Activated CD8-positive, alpha-beta memory T cell treated with anti-CD3 and anti-CD28 coated beads, Interleukin-2, amount 10 ng/mL, durations not matched to agents 7 days and 5 days (primary cell): ENCODE measurements at regions not wholly inside any gene's neighbourhood (a gene's known extent, or its start where the extent isn't known, plus 50 kb on each side); places are given as distances from the start of the nearest gene placed in this dataset.

ENCODE experiments used
- ATAC-seq: fragments of 150-1000 bp; cut with Tn5 transposase; one replicate; pipeline ENCODE4 v1.10.0; 2021; ENCODE audit warnings: moderate library complexity
- CTCF ChIA-PET: fragments of 350-600 bp; sonication (Branson Sonifier 250); formaldehyde crosslinking; loops from one replicate; lab custom pipeline; 2021; ENCODE audit warnings: antibody characterized with exemption; lab: Charles Lee
- DNase-seq: peaks from one replicate; pipeline ENCODE4 v3.0.0-alpha.2; 2020
- H3K27ac Mint-ChIP-seq: one replicate; pipeline ENCODE4 v1.8.0; 2021; ENCODE audit warnings: mild to moderate bottlenecking, mixed read lengths
- H3K27me3 Mint-ChIP-seq: one replicate; pipeline ENCODE4 v1.8.0; 2021; ENCODE audit warnings: mixed read lengths
- H3K36me3 Mint-ChIP-seq: one replicate; pipeline ENCODE4 v1.8.0; 2021; ENCODE audit warnings: mild to moderate bottlenecking, mixed read lengths
- H3K4me1 Mint-ChIP-seq: one replicate; pipeline ENCODE4 v1.8.0; 2021; ENCODE audit warnings: mixed read lengths
- H3K4me3 Mint-ChIP-seq: one replicate; pipeline ENCODE4 v1.8.0; 2021; ENCODE audit warnings: mild to moderate bottlenecking, moderate library complexity, mixed read lengths
- H3K9me3 Mint-ChIP-seq: one replicate; pipeline ENCODE4 v1.8.0; 2022; ENCODE audit warnings: low read depth, mixed read lengths

DNA sequence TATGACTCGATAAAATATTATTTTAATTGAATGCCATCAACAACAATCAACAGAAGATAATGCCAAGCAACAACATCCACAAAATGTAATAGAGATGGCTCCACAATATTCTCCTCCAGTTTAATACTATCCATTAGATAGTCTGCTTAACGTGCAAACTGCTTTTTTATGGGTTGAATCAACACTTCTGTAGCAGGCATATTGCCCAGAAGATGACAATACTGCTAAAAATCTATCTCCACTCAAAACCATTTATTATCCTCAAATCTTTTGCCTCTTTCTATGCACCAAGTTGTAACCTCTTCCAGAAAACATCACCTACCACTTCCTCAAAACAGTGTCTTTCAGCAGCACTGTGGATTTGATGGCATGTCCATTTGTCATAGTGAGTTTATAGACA is 295.7 kb upstream of the LMCD1 start:
- Mint-ChIP-seq H3K9me3 (no peaks in the 10 kb centered on the region), H3K27ac (no peak overlapping the region), H3K36me3 (no peaks in the 10 kb centered on the region)

DNA sequence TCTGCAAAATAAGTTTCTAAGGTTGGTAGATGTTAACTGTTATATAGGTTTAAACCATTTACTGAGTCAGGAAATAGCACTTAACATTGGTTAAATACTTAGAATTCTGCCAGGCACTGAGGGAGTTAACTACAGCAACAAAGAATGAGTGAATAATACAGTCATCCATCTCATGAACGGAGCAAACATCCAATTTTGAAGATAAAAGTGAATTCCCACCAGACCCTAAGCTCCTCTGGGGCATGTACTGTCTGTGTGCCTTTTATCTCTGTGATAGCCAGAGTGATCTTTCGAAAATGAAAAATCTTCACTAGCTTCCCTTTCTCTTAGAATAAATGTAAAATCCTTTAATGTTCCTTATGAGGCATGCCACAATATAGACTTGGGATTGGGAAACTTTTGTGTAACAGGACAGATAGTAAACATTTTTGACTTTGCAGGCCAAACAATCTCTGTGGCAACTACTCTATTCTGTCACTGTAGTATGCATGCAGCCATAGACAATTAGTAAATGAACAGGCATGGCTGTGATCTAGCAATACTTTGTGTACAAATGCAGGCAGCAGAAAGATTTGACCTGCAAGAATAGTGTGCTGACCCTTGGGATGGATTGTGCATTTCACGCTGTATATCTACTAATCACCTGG is 294.5 kb upstream of the LMCD1 start:
- Mint-ChIP-seq H3K4me3 (no peak overlapping the region), H3K27ac (no peak overlapping the region), H3K9me3 (no peaks in the 10 kb centered on the region), H3K4me1 (no peaks in the 10 kb centered on the region), H3K27me3 (no peaks in the 10 kb centered on the region), H3K36me3 (no peaks in the 10 kb centered on the region)
- DNase-seq (no peak), ATAC-seq (no peak)
- CTCF ChIA-PET: no interaction called here

More for the DNA sequence above, 295.7 kb upstream of the LMCD1 start:
- ATAC-seq (no peak), DNase-seq (no peak)
- CTCF ChIA-PET: no interaction called here
- H3K4me1 Mint-ChIP-seq: no peaks in the 10 kb centered on the region
- H3K27me3 Mint-ChIP-seq: no peaks in the 10 kb centered on the region
- no peak overlapping the region for H3K4me3 Mint-ChIP-seq

DNA sequence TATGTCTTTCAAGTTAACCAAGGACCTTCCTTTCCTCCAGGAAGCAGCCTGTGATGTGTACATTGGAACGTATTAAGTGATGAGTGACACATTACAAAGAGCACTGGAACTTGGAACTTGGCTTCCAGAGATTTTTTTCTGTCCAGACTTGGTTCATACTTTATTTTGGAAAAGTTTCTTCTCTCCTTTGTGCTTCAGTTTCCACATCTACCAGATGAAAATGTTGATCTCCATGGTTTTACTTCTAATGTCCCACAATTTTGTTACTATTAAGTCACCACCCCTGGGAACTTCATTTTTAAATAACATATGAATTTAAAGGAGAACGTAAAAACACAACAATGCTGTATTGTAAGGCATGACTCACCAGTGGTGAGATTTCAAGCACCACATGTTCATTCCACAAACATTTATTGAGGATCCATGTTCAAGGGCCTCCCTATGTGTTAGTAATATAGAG is 290.7 kb upstream of the LMCD1 start:
- no peak for ATAC-seq
- Mint-ChIP-seq H3K27me3 (no peaks in the 10 kb centered on the region), H3K4me3 (no peak overlapping the region), H3K4me1 (no peaks in the 10 kb centered on the region), H3K36me3 (no peaks in the 10 kb centered on the region), H3K27ac (no peak overlapping the region), H3K9me3 (no peaks in the 10 kb centered on the region)
- no peak for DNase-seq
- CTCF ChIA-PET: no interaction called here

DNA sequence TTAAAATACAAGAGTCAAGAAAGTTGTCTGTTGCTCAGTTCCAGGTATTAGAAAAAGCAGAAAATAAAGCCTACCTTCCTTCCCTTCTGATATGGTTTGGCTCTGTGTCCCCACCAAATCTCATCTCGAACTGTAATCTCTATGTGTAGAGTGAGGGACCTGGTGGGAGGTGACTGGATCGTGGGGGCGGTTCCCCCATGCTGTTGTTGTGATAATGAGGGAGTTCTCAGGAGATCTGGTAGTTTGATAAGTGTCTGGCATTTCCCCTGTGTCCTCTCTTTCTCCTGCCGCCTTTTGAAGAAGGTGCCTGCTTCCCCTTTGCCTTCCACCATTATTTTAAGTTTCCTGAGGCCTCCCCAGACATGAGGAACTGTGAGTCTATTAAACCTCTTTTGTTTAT is 288.8 kb upstream of the LMCD1 start:
- Mint-ChIP-seq H3K4me3 (no peak overlapping the region), H3K27ac (no peak overlapping the region), H3K4me1 (no peaks in the 10 kb centered on the region), H3K27me3 (no peaks in the 10 kb centered on the region), H3K9me3 (no peaks in the 10 kb centered on the region), H3K36me3 (no peaks in the 10 kb centered on the region)
- CTCF ChIA-PET: no interaction called here
- ATAC-seq: no peak
- DNase-seq: no peak

DNA sequence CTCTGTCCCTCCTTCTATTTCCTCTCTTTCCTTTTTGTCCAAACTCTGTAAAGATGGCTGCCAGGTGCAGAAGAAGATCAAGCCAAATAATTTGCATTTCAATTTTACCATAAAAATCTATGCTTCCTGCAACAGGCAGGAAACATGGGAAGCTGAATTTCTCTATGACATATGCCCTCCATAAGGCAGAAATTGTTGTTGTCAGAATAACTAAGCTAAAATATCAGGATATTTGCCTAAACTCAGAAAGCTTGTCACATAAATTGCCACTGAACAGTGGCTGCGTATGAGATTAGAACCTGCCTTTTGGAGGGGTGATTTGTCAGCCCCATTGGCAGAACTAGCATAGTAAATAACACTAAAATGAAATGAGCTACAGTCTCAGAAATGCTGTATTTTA is 288.3 kb upstream of the LMCD1 start:
- H3K27me3 Mint-ChIP-seq: no peaks in the 10 kb centered on the region
- H3K4me1 Mint-ChIP-seq: no peaks in the 10 kb centered on the region
- no peak overlapping the region for H3K4me3 Mint-ChIP-seq
- no peaks in the 10 kb centered on the region for H3K36me3 Mint-ChIP-seq
- DNase-seq: no peak
- H3K9me3 Mint-ChIP-seq: no peaks in the 10 kb centered on the region
- H3K27ac Mint-ChIP-seq: no peak overlapping the region
- CTCF ChIA-PET: no interaction called here
- no peak for ATAC-seq

DNA sequence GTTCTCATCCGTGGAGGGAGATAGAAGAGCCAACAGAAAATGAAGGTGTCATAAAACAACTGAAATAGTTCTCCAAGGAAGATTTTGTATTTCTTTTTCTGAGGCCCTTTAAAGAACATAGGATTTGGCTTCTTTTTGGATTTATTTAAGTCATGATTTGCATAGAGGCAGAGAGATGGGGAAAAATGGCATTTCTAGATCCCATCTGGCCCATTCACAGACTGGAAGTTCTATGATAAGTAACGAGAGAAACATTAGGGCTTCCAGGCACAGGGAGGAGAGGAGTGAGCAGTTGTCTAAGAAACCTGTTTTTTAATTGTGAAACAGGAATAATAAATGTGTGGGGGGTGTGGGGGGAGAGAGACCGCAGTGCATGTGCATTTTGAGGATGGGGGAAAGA is 285.8 kb upstream of the LMCD1 start:
- H3K9me3 Mint-ChIP-seq: no peaks in the 10 kb centered on the region
- DNase-seq: no peak
- no peaks in the 10 kb centered on the region for H3K27me3 Mint-ChIP-seq
- no peaks in the 10 kb centered on the region for H3K4me1 Mint-ChIP-seq
- H3K36me3 Mint-ChIP-seq: no peaks in the 10 kb centered on the region
- no peak for ATAC-seq
- H3K27ac Mint-ChIP-seq: no peak overlapping the region
- no peak overlapping the region for H3K4me3 Mint-ChIP-seq
- CTCF ChIA-PET: no interaction called here

DNA sequence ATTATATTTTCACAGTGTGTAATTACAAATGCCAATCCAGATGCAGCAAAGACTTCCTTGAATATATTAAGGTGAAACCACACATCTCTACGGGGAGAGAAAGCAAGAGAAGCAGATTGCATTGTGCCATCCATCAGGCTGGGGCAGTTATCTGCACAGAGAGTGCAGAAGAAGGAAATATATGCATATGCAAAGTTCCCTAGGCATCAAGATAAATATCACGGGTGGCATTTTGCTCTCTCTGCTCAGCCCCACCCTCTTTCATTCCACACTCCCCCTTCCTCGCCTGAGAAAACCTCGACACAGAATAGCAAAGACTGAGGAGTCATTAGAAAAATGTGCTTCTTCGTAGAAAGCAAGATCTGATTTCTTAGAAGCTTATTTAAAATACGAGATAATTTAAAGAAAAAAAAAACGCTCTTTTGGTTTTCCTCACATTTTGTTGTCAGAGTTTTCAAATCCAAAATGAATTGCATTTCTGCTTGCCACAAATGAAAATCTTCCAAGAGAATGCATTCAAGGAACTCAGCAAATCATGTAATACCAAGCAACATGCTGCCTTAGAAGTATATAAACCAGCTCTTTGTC is 283.2 kb upstream of the LMCD1 start:
- no peak for ATAC-seq
- H3K4me3 Mint-ChIP-seq: no peak overlapping the region
- no peaks in the 10 kb centered on the region for H3K9me3 Mint-ChIP-seq
- CTCF ChIA-PET: no interaction called here
- H3K27me3 Mint-ChIP-seq: no peaks in the 10 kb centered on the region
- H3K4me1 Mint-ChIP-seq: no peaks in the 10 kb centered on the region
- H3K27ac Mint-ChIP-seq: no peak overlapping the region
- no peaks in the 10 kb centered on the region for H3K36me3 Mint-ChIP-seq
- DNase-seq: no peak

DNA sequence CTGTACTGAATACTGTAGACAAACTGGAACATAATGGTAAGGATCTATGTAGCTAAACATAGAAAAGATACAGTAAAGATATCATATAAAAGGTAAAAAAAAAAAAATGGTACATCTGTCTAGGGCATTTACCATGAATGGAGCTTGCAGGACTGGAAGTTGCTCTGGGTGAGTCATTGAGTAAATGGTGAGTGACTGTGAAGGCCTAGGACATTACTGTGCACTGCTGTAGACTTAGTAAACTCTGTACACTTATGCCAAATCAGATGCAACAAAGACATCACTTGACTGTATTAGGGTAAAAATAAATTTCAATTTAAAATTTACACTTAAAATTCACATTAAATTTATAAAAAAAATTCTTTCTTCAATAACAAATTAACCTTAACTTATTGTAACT is 281.3 kb upstream of the LMCD1 start:
- Mint-ChIP-seq H3K27ac (no peak overlapping the region), H3K36me3 (no peaks in the 10 kb centered on the region), H3K9me3 (no peaks in the 10 kb centered on the region), H3K4me1 (no peaks in the 10 kb centered on the region), H3K27me3 (no peaks in the 10 kb centered on the region), H3K4me3 (no peak overlapping the region)
- CTCF ChIA-PET: no interaction called here
- DNase-seq: no peak
- no peak for ATAC-seq

DNA sequence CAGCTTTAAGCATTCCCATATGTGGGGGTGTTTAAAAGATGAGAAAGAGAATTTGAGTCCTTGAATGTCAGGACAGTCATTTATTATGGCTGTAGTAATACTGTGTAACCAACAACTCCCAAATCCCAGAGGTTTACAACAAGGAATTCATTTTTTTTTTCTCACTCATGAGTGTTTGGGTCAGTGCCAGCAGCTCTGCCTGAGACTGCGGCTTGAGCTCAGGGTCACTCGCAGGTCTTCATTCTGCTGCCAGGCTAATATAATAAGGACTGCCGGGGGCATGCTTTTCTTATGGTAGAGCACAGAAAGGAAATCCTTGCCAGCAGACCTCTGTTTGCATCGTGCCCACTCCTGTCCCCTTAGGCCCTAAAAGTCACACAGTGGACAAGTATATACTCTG is 277.9 kb upstream of the LMCD1 start:
- no peaks in the 10 kb centered on the region for H3K4me1 Mint-ChIP-seq
- H3K4me3 Mint-ChIP-seq: no peak overlapping the region
- ATAC-seq (no peak), DNase-seq (no peak)
- CTCF ChIA-PET: interaction anchor here (1.6 kb wide), 1 partner anchor 16 kb away, joined by 4 read pairs; no protein-coding TSS in a partner anchor
- H3K9me3 Mint-ChIP-seq: no peaks in the 10 kb centered on the region
- no peaks in the 10 kb centered on the region for H3K27me3 Mint-ChIP-seq
- H3K36me3 Mint-ChIP-seq: no peaks in the 10 kb centered on the region
- H3K27ac Mint-ChIP-seq: no peak overlapping the region

DNA sequence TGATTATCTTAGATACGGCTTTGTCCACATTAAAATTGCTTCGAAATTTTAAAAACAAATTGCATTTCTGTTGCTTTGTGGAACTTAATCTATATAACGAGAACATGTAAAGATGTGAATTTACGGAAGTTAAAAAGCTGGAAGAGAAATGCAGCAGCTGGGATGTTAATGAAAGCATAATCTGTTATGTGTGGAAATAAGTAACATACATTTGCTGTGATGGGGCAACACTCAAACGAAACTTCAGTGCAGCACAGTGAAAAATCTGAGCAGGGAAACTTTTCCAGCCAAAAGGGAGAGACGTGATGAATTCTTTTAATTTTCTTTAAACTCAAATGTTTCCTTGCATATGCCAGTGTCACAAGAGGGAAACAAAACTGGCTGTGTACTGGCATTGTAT is 276.7 kb upstream of the LMCD1 start:
- no peak overlapping the region for H3K27ac Mint-ChIP-seq
- ATAC-seq (no peak), DNase-seq (no peak)
- H3K36me3 Mint-ChIP-seq: no peaks in the 10 kb centered on the region
- no peaks in the 10 kb centered on the region for H3K27me3 Mint-ChIP-seq
- H3K4me3 Mint-ChIP-seq: no peak overlapping the region
- CTCF ChIA-PET: interaction anchor here (1.6 kb wide), 1 partner anchor 15 kb away, joined by 4 read pairs; no protein-coding TSS in a partner anchor
- H3K9me3 Mint-ChIP-seq: no peaks in the 10 kb centered on the region
- H3K4me1 Mint-ChIP-seq: no peaks in the 10 kb centered on the region

DNA sequence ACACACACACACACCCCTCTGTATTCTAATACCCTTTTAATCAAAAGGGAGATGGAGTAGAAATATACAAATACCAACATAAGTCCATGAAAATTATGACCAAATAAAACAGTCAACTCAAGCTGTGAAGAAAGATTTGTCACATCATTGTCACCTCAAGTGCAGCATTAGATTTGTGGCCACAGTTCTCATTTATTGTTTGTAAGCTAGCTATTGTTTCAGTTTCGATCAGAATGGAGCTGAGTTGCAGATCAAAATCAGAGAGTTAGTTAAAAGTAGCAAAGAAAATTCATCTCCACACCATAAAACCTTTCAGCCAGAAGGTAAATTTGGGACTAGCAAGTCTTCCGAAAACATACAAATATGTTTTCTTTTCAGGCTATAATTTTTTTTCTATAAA is 267.7 kb upstream of the LMCD1 start:
- Mint-ChIP-seq H3K9me3 (no peaks in the 10 kb centered on the region), H3K4me3 (no peak overlapping the region), H3K27ac (no peak overlapping the region), H3K36me3 (no peaks in the 10 kb centered on the region), H3K4me1 (peaks cover 5% of the 10 kb centered on the region), H3K27me3 (peaks cover 3% of the 10 kb centered on the region)
- DNase-seq (no peak), ATAC-seq (no peak)
- CTCF ChIA-PET: no interaction called here

DNA sequence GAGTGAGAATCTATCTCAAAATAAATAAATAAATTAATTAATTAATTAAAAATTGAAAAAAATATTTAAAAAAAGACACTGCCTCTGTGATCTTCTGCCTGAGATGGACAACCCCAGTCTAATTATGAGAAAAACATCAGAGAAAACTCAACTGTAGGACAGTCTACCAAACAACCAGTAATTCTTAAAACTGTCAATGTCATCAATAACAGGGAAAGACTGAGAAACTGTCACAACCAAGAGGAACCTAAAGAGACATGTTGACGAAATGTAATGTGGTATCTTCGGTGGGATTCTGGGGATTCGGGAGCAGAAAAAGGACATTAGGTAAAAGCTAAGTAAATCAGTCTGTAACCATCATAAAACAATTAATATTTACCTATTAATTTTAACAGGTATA is 265.4 kb upstream of the LMCD1 start:
- no peak for DNase-seq
- Mint-ChIP-seq H3K27ac (no peak overlapping the region), H3K36me3 (no peaks in the 10 kb centered on the region)

DNA sequence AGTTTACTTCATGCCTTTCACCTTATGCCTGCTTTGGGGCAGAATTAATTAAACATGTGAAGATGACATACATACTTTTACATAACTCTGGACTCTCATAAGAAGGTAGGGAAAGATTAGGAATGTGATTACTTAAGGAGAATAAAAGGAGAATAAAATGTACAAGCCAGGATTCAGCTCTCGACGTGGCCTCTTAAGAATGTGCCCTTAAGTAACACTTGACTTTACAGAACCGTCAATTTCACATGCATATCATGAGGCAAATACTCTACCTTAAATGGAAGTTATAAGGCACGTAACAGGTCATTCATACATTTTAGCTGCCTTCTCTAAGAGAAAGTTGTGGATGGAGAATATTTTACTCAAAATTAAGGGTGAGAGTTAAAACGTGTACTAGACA is 263.7 kb upstream of the LMCD1 start:
- H3K27ac Mint-ChIP-seq: no peak overlapping the region
- ATAC-seq (no peak), DNase-seq (no peak)
- H3K4me3 Mint-ChIP-seq: no peak overlapping the region
- no peaks in the 10 kb centered on the region for H3K27me3 Mint-ChIP-seq
- CTCF ChIA-PET: no interaction called here
- H3K4me1 Mint-ChIP-seq: peaks cover 5% of the 10 kb centered on the region
- no peaks in the 10 kb centered on the region for H3K9me3 Mint-ChIP-seq
- no peaks in the 10 kb centered on the region for H3K36me3 Mint-ChIP-seq

More for the DNA sequence above, 265.4 kb upstream of the LMCD1 start:
- CTCF ChIA-PET: no interaction called here
- peaks cover 5% of the 10 kb centered on the region for H3K4me1 Mint-ChIP-seq
- no peak overlapping the region for H3K4me3 Mint-ChIP-seq
- peaks cover 3% of the 10 kb centered on the region for H3K27me3 Mint-ChIP-seq
- ATAC-seq: no peak
- no peaks in the 10 kb centered on the region for H3K9me3 Mint-ChIP-seq

DNA sequence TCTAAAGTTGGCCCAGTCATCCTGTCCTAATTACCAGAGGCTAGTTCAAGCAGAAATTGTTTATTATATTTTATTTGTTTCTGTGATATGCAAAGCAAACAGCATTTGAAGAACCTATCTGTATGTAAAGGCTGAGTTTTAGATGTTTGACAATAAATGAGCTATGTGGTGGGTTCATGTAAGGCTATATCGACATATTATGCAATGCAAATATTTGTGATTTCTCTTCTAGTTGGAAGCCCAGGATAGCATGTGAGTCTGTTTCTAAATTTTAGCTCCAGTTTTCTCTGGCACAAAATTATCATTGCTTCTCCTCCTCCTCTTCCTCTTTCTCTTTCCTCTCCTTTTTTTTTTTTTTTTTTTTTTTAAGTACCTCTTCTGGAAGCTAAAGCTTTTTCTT is 263.2 kb upstream of the LMCD1 start:
- DNase-seq (no peak), ATAC-seq (no peak)
- Mint-ChIP-seq H3K27me3 (no peaks in the 10 kb centered on the region), H3K36me3 (no peaks in the 10 kb centered on the region), H3K4me1 (peaks cover 5% of the 10 kb centered on the region), H3K9me3 (no peaks in the 10 kb centered on the region), H3K4me3 (no peak overlapping the region), H3K27ac (no peak overlapping the region)
- CTCF ChIA-PET: interaction anchor here (0.5 to 1.5 kb wide), 2 partner anchors 10 to 31 kb away, joined by 3 to 4 read pairs; no protein-coding TSS in a partner anchor
